Keratinocyte (primary cell): ENCODE measurements at regions not wholly inside any gene's neighbourhood (a gene's known extent, or its start where the extent isn't known, plus 50 kb on each side); places are given as distances from the start of the nearest gene placed in this dataset.
A peak's percentile ranks its signal among the peaks of the same experiment; 100 is the strongest.

Experiments used
- DNase-seq: peaks from one replicate; pipeline ENCODE4 v3.0.0-alpha.2; 2011; ENCODE audit warnings: low read depth, missing footprints, low spot score
- FAIRE-seq: peaks from 2 replicates; lab custom pipeline; 2011; peaks lifted over from hg19 to GRCh38; lab: Jason Lieb, UNC
- H2AFZ ChIP-seq: 2 replicates; pipeline ENCODE4 v1.6.0; 2012; ENCODE audit warnings: low read length, control low read depth, inconsistent platforms; ENCODE audit not compliant: control insufficient read depth
- H3K27ac ChIP-seq: 2 replicates; pipeline ENCODE4 v1.5.1; 2011; ENCODE audit warnings: low read length; ENCODE audit not compliant: control insufficient read depth, insufficient read depth
- H3K27me3 ChIP-seq: 3 replicates; pipeline ENCODE4 v1.6.0; 2011; ENCODE audit warnings: low read length; ENCODE audit not compliant: control insufficient read depth, insufficient read depth; ENCODE audit errors: extremely low read depth
- H3K36me3 ChIP-seq, 2 experiments: 2 replicates in 1 of 2; 3 replicates in 1 of 2; pipeline ENCODE4 v1.5.1; 2011; ENCODE audit warnings: low read length in 2 of 2, mild to moderate bottlenecking in 1 of 2; ENCODE audit not compliant: control insufficient read depth in 2 of 2, insufficient read depth in 2 of 2; ENCODE audit errors: extremely low read depth in 1 of 2
- H3K4me1 ChIP-seq: 3 replicates; pipeline ENCODE4 v1.5.1; 2011; ENCODE audit warnings: low read length; ENCODE audit not compliant: control insufficient read depth, insufficient read depth; ENCODE audit errors: extremely low read depth
- H3K4me2 ChIP-seq: 3 replicates; pipeline ENCODE4 v1.6.0; 2011; ENCODE audit warnings: low read depth, low read length; ENCODE audit not compliant: control insufficient read depth, insufficient read depth; ENCODE audit errors: extremely low read depth
- H3K4me3 ChIP-seq, 3 experiments: fragments of 200-600 bp in 1 of 3; sonication (generic) in 1 of 3; 2 replicates in 2 of 3; 3 replicates in 1 of 3; pipeline ENCODE4 v1.5.1; 2011 to 2016; ENCODE audit warnings: low read length in 3 of 3, mild to moderate bottlenecking in 3 of 3, control low read depth in 2 of 3, inconsistent platforms in 1 of 3, low read depth in 1 of 3, mixed read lengths in 1 of 3, mixed run types in 1 of 3, moderate library complexity in 1 of 3; ENCODE audit not compliant: control insufficient read depth in 2 of 3, insufficient read depth in 2 of 3; ENCODE audit errors: extremely low read depth in 1 of 3
- H3K79me2 ChIP-seq: 2 replicates; pipeline ENCODE4 v1.6.0; 2012; ENCODE audit warnings: low read length; ENCODE audit not compliant: control insufficient read depth, insufficient read depth
- H3K9ac ChIP-seq: 3 replicates; pipeline ENCODE4 v1.6.0; 2011; ENCODE audit warnings: low read length; ENCODE audit not compliant: control insufficient read depth, insufficient read depth; ENCODE audit errors: extremely low read depth
- H3K9me1 ChIP-seq: 3 replicates; pipeline ENCODE4 v1.6.0; 2011; ENCODE audit warnings: low read length; ENCODE audit not compliant: control insufficient read depth, insufficient read depth; ENCODE audit errors: extremely low read depth
- H3K9me3 ChIP-seq: 2 replicates; pipeline ENCODE4 v1.5.1; 2012; ENCODE audit warnings: low read depth, low read length; ENCODE audit not compliant: control insufficient read depth
- H4K20me1 ChIP-seq: 3 replicates; pipeline ENCODE4 v1.6.0; 2011; ENCODE audit warnings: low read length; ENCODE audit not compliant: control insufficient read depth, insufficient read depth; ENCODE audit errors: extremely low read depth
- CTCF ChIP-seq, 3 experiments: IDR thresholded peaks in 1 of 3; conservative IDR thresholded peaks in 1 of 3; optimal IDR thresholded peaks in 1 of 3; 2 replicates in 2 of 3; 3 replicates in 1 of 3; pipeline versions ENCODE3 to v1.5.1; 2011; ENCODE audit warnings: low read length in 3 of 3, mild to moderate bottlenecking in 3 of 3, moderate library complexity in 2 of 3, control low read depth in 1 of 3, inconsistent platforms in 1 of 3; ENCODE audit not compliant: insufficient read depth in 2 of 3; ENCODE audit errors: extremely low read depth in 1 of 3
- EZH2 ChIP-seq: IDR thresholded peaks from one replicate; pipeline ENCODE4 v1.6.1; 2012; ENCODE audit warnings: inconsistent platforms, mild to moderate bottlenecking, low read length, moderate library complexity
- dilution Hi-C: fragments of 300-500 bp; cut with MboI; formaldehyde crosslinking; loops from one replicate; pipeline ENCODE4 v1.7.0; 2020; ENCODE audit warnings: low sequenced_read_pairs; ENCODE audit not compliant: extremely low pct_ligation_motif_present

GRCh38 chr4:60724623-60725022, 475.5 kb upstream of the ADGRL3 start:
- H3K27ac ChIP-seq: peak overlapping the region; percentile 20
- H3K9ac ChIP-seq: no peak overlapping the region
- no peaks in the 10 kb centered on the region for H3K9me1 ChIP-seq
- TF ChIP-seq EZH2 (no peak), CTCF (optimal IDR thresholded peaks at IDR 0.05 in 1 of 3, IDR thresholded peaks at IDR 0.05 in 1 of 3, conservative IDR thresholded peaks at IDR 0.05 in 1 of 3; ENCODE audit: extremely low read depth in 1 of 3, insufficient read depth in 2 of 3, low read length in 3 of 3) (no peak)
- peak overlapping the region; percentile 19 for H2AFZ ChIP-seq
- H3K36me3 ChIP-seq: no peaks in the 10 kb centered on the region
- FAIRE-seq: no peak
- dilution Hi-C loops: no loop called here
- no peaks in the 10 kb centered on the region for H4K20me1 ChIP-seq
- H3K9me3 ChIP-seq: no peaks in the 10 kb centered on the region
- H3K4me3 ChIP-seq: no peak overlapping the region
- DNase-seq: no peak
- H3K4me1 ChIP-seq: peaks cover 15% of the 10 kb centered on the region
- H3K4me2 ChIP-seq: peak overlapping the region; percentile 41
- H3K79me2 ChIP-seq: no peaks in the 10 kb centered on the region
- H3K27me3 ChIP-seq: no peaks in the 10 kb centered on the region

GRCh38 chr4:60726779-60727178, 473.3 kb upstream of the ADGRL3 start:
- H3K9ac ChIP-seq: no peak overlapping the region
- H3K4me2 ChIP-seq: no peak overlapping the region
- dilution Hi-C loops: no loop called here
- DNase-seq (no peak), FAIRE-seq (no peak)
- H3K9me3 ChIP-seq: no peaks in the 10 kb centered on the region
- H3K4me3 ChIP-seq: no peak overlapping the region
- TF ChIP-seq EZH2 (no peak), CTCF (optimal IDR thresholded peaks at IDR 0.05 in 1 of 3, IDR thresholded peaks at IDR 0.05 in 1 of 3, conservative IDR thresholded peaks at IDR 0.05 in 1 of 3; ENCODE audit: extremely low read depth in 1 of 3, insufficient read depth in 2 of 3, low read length in 3 of 3) (no peak)
- H3K27ac ChIP-seq: no peak overlapping the region
- no peaks in the 10 kb centered on the region for H4K20me1 ChIP-seq
- no peaks in the 10 kb centered on the region for H3K36me3 ChIP-seq
- H2AFZ ChIP-seq: no peak overlapping the region
- peaks cover 15% of the 10 kb centered on the region for H3K4me1 ChIP-seq
- H3K27me3 ChIP-seq: no peaks in the 10 kb centered on the region
- no peaks in the 10 kb centered on the region for H3K9me1 ChIP-seq
- no peaks in the 10 kb centered on the region for H3K79me2 ChIP-seq
